GM19035 (cell line): ENCODE measurements at regions not wholly inside any gene's neighbourhood (a gene's known extent, or its start where the extent isn't known, plus 50 kb on each side); places are given as distances from the start of the nearest gene placed in this dataset.
"Not testable (repeated sequence)": the region's sequence is repeated elsewhere in the genome, so short reads cannot be mapped to it uniquely, and the experiment has no call there.

Experiments used
- ATAC-seq: cut with Tn5 transposase; IDR thresholded peaks from one replicate; pipeline ENCODE4 v1.9.1; 2021; ENCODE audit not compliant: unreplicated experiment

GRCh38 chr4:33072298-33073089 is 2352.3 kb downstream of the PCDH7 start:
- ATAC-seq = no peak

DNA sequence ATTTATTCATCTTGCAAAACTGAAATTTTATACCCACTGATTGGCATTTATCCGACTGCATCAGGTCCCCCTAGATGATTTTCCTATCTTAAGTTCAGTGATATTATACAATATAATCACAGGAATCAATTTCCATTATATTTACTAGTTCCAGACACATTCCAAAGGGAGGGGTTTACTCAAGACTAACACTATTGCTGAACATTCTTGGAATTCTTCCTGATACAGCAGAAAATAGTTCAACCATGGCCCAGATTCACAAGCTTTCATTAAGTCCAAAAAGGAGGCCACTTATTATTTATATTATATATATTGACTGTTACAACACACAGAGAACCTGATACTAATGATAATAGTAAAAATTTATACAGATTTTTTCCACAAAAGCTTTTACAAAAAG is 2353.6 kb downstream of the PCDH7 start:
- ATAC-seq = no peak

- no peak for ATAC-seq
These were observed 2358.0 kb downstream of the PCDH7 start for GRCh38 chr4:33078145-33078544.

DNA sequence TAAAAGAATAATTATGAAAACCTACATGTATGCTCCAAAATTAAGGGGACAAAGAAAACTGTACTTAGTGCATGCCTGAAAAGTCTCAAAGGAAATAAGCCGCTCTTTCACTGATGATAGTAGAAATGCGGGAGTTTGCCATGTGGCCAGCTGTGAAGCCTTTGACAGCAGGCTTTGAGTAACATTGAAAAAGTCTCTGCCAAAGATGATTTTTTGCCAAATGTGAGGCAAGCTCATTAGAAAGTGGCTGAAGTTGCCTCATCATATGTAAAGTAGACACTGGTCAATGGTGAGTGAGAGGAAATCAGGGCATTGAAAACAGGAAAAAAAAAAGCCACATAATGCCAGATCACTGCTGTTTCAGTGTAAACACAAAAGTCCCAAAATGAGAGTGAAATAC is 2360.1 kb downstream of the PCDH7 start:
- ATAC-seq = no peak

DNA sequence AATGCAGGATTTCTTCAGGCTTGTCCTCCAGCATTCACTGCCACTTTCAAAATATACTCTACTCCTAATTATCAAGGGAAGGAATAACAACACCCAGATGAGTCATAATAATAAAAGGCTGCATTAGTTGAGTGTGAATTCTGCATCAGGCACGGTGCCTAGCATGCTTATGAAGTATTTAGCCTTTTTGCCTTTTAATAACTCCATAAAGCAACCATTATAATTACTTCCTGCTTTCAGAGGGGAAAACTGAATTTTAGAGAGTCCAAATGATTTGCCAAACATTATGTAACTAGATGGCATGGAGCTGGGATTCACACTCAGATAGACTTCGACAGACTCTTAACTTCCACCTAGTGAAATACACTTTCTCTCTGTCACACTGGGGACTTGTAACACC is 2365.5 kb downstream of the PCDH7 start:
- ATAC-seq = no peak

- no peak for ATAC-seq
These were observed 2366.3 kb downstream of the PCDH7 start for GRCh38 chr4:33086331-33086925.

DNA sequence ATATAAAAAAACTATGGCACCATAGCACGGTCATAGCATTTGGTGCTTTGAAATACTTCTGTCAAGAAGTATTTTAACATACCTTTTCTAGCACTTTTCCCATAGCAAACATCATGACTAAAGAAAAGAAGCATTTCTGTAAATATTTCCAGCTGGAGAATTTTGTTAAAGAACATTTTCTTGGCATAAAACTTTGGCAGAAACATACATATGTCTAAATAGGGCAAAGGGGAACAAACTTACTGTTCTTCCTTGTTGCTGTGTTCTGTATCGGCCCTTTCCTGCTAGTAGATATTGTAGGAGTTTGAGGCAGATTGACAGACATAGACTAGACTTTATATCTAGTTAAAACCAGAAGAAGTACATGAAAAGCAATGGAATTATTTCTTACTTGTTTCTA is 2368.5 kb downstream of the PCDH7 start:
- ATAC-seq = no peak

- ATAC-seq = no peak
These were observed 2370.7 kb downstream of the PCDH7 start for GRCh38 chr4:33090910-33091309.

GRCh38 chr4:33091961-33092360 is 2371.8 kb downstream of the PCDH7 start:
- ATAC-seq = no peak

GRCh38 chr4:33104273-33104672 is 2384.1 kb downstream of the PCDH7 start:
- ATAC-seq = no peak

GRCh38 chr4:33107814-33108213 is 2387.6 kb downstream of the PCDH7 start:
- no peak for ATAC-seq

GRCh38 chr4:33111117-33111516 is 2390.9 kb downstream of the PCDH7 start:
- ATAC-seq = no peak

GRCh38 chr4:33116871-33117270 is 2396.7 kb downstream of the PCDH7 start:
- ATAC-seq = no peak

GRCh38 chr4:33126002-33126401 is 2405.8 kb downstream of the PCDH7 start:
- ATAC-seq = no peak

DNA sequence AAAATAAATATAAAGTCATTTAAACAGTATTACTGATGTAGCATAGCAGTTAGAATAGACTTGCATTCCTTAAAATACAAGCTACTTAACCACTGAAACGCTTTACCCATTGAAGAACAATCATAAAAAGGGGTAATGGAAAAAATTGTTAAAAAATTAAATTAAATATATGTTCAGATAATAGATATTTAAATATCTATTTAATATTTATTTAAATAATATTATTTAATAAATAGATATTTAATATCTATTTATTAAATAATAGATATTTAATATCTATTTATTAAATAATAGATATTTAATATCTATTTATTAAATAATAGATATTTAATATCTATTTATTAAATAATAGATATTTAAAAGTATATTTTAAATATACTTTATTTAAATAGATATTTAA is 2410.5 kb downstream of the PCDH7 start:
- not testable (repeated sequence) for ATAC-seq

- no peak for ATAC-seq
These were observed 2413.6 kb downstream of the PCDH7 start for GRCh38 chr4:33133723-33134122.

DNA sequence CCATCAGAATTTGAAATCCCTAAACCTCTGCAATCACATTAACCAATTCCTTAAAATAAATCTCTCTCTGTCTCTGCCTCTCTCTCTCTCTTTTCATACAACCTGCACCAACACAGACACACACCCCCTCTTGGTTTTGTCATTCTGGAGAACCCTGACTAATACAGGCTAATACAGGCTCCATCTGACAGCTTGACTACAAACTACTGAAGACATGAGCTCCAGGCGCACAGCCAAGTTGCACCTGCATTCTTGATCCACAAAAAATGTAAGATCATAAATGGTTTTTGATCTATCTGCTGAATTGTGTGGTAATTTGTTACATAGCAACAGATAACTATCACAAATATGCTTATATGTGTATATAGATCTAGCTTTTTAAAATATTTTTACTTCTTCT is 2414.2 kb downstream of the PCDH7 start:
- no peak for ATAC-seq

- ATAC-seq = no peak
These were observed 2429.7 kb downstream of the PCDH7 start for GRCh38 chr4:33149658-33150524.

- no peak for ATAC-seq
These were observed 2430.3 kb downstream of the PCDH7 start for GRCh38 chr4:33150525-33150910.

DNA sequence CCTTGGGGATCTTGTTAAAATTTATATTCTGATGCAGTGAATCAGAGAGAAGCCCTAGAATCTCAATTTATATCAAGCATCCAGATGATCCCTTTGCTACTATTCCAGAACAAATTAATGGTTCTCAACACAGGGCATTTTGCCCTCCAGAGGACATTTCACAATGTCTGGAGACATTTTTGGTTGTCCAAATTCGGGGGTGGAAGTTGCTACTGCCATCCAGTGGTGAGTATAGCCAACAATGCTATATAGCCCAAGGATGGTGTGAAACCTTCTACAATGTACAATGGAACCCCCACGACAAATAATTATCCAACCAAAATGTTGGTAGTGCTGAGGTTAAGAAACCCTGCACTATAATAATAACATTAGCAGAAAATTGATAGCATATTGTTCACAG is 2440.0 kb downstream of the PCDH7 start:
- no peak for ATAC-seq

- no peak for ATAC-seq
These were observed 2441.0 kb downstream of the PCDH7 start for GRCh38 chr4:33161202-33161601.

- no peak for ATAC-seq
These were observed 2442.0 kb downstream of the PCDH7 start for GRCh38 chr4:33162122-33162521.
